ENCODE measurements at regions not wholly inside any gene's neighbourhood (a gene's known extent, or its start where the extent isn't known, plus 50 kb on each side); places are given as distances from the start of the nearest gene placed in this dataset.
"Not testable (repeated sequence)": the region's sequence is repeated elsewhere in the genome, so short reads cannot be mapped to it uniquely, and the experiment has no call there.

DNA sequence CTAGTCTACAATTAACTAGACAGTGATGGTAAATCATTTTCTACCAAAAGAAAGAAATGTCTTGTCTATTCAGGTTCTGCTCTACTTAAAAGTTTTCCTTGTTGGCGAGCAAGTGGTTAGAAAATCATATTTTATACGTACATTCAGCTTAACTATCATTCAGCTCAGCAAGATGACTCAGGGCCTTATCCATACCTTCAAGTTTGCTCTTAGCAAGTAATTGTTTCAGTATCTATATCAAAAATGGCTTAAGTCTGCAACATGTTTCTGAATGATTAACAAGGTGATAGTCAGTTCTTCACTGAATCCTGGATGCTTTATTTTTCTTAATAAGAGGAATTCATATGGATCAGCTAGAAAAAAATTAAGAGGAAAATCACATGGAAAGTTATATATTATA, 90.8 kb upstream of the TP53BP2 start:
- H3K9me3 ChIP-seq (ENCODE audit: low read depth, low read length, poor library complexity, severe bottlenecking); BruUV-seq (replicated peaks); CTCF ChIA-PET; H3K27me3 ChIP-seq (replicated peaks; ENCODE audit: insufficient read depth, low read depth, low read length, poor library complexity); POLR2A ChIA-PET (ENCODE audit: low non-redundant PET); H3K4me1 ChIP-seq (ENCODE audit: insufficient read depth, low read length, poor library complexity, severe bottlenecking); intact Hi-C loops (cut with micrococcal nuclease; ENCODE audit: unreplicated experiment); H3K4me3 ChIP-seq (ENCODE audit: low read depth, low read length, poor library complexity, severe bottlenecking); H3K27ac ChIP-seq (ENCODE audit: low read depth, low read length, poor library complexity, severe bottlenecking); H3K36me3 ChIP-seq (ENCODE audit: insufficient read depth, low read length, poor library complexity, severe bottlenecking); DNase-seq (ENCODE audit: low spot score): not testable (repeated sequence)

DNA sequence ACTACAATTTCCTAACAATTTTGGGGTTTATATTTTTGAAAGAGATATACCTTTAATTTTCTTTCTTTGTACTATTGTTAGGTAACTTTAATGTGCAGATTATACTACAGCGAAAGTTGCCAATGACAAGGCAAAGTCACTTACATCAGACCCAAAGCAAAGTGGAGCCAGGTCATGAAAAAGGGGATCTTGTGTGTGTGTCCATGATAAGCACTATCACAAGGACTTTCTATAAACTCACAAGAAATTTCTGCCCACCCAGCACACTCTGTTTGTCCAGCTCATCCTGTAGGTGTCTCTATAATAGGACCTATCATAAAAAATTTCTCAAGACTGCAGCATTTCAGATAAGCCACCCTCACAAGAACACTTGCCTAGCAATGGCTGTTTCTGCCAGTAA, 85.7 kb upstream of the TP53BP2 start:
- H3K27ac ChIP-seq (ENCODE audit: low read depth, low read length, poor library complexity, severe bottlenecking); BruUV-seq (replicated peaks); H3K27me3 ChIP-seq (replicated peaks; ENCODE audit: insufficient read depth, low read depth, low read length, poor library complexity); H3K4me1 ChIP-seq (ENCODE audit: insufficient read depth, low read length, poor library complexity, severe bottlenecking); CTCF ChIA-PET; DNase-seq (ENCODE audit: low spot score); POLR2A ChIA-PET (ENCODE audit: low non-redundant PET); H3K36me3 ChIP-seq (ENCODE audit: insufficient read depth, low read length, poor library complexity, severe bottlenecking); H3K9me3 ChIP-seq (ENCODE audit: low read depth, low read length, poor library complexity, severe bottlenecking); intact Hi-C loops (cut with micrococcal nuclease; ENCODE audit: unreplicated experiment); H3K4me3 ChIP-seq (ENCODE audit: low read depth, low read length, poor library complexity, severe bottlenecking): not testable (repeated sequence)

DNA sequence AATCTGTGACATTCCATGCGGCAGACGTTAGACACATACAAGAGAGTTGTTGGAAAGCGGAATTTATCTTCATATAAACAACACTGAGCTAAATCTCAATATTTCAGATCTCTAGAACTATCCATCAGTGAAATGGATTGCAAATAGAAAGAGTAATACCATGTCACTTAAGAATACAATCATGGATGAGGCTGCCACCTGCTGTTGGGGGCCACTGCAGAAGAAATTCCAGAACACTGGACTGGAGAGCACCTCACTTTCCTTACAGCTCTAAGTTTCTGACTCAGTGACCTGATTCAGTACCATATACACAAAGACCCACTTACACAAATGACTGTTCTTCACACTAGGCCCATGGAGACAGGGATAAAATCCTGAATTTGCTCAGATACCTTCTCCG, 75.1 kb upstream of the TP53BP2 start:
- TF ChIP-seq, protein P1, sequence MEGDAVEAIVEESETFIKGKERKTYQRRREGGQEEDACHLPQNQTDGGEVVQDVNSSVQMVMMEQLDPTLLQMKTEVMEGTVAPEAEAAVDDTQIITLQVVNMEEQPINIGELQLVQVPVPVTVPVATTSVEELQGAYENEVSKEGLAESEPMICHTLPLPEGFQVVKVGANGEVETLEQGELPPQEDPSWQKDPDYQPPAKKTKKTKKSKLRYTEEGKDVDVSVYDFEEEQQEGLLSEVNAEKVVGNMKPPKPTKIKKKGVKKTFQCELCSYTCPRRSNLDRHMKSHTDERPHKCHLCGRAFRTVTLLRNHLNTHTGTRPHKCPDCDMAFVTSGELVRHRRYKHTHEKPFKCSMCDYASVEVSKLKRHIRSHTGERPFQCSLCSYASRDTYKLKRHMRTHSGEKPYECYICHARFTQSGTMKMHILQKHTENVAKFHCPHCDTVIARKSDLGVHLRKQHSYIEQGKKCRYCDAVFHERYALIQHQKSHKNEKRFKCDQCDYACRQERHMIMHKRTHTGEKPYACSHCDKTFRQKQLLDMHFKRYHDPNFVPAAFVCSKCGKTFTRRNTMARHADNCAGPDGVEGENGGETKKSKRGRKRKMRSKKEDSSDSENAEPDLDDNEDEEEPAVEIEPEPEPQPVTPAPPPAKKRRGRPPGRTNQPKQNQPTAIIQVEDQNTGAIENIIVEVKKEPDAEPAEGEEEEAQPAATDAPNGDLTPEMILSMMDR (conservative IDR thresholded peaks at IDR 0.05; ENCODE audit: low read depth, low read length), result 0 out of 2 replicates have a peak, but pooled peaks have one; percentile 16
- H3K4me3 ChIP-seq (ENCODE audit: low read depth, low read length, poor library complexity, severe bottlenecking); BruUV-seq (replicated peaks); H3K27ac ChIP-seq (ENCODE audit: low read depth, low read length, poor library complexity, severe bottlenecking); H3K9me3 ChIP-seq (ENCODE audit: low read depth, low read length, poor library complexity, severe bottlenecking); H3K36me3 ChIP-seq (ENCODE audit: insufficient read depth, low read length, poor library complexity, severe bottlenecking); DNase-seq (ENCODE audit: low spot score); H3K27me3 ChIP-seq (replicated peaks; ENCODE audit: insufficient read depth, low read depth, low read length, poor library complexity); CTCF ChIA-PET; H3K4me1 ChIP-seq (ENCODE audit: insufficient read depth, low read length, poor library complexity, severe bottlenecking); POLR2A ChIA-PET (ENCODE audit: low non-redundant PET); intact Hi-C loops (cut with micrococcal nuclease; ENCODE audit: unreplicated experiment): not testable (repeated sequence)

DNA sequence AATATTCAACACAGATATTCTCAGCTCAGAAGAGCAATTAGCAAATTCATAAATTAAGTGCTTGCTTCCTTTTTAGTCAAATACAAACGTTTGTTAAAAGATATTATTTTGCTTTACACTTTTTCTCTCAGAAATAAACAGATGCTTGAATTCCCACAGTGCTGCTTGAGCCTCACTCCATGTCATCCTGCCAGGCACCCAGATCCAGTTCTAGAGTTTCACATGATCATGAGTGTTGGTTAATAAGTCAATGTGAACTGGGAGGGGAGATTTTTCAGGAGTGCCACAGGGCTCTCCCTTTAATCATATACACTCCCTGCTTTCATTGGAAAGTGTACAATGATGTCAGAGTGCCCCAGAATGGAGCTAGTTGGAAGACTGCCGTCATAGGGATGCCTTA, 69.7 kb upstream of the TP53BP2 start:
- BruUV-seq (replicated peaks); POLR2A ChIA-PET (ENCODE audit: low non-redundant PET); H3K9me3 ChIP-seq (ENCODE audit: low read depth, low read length, poor library complexity, severe bottlenecking); H3K36me3 ChIP-seq (ENCODE audit: insufficient read depth, low read length, poor library complexity, severe bottlenecking); H3K4me3 ChIP-seq (ENCODE audit: low read depth, low read length, poor library complexity, severe bottlenecking); DNase-seq (ENCODE audit: low spot score); H3K27me3 ChIP-seq (replicated peaks; ENCODE audit: insufficient read depth, low read depth, low read length, poor library complexity); H3K27ac ChIP-seq (ENCODE audit: low read depth, low read length, poor library complexity, severe bottlenecking); CTCF ChIA-PET; H3K4me1 ChIP-seq (ENCODE audit: insufficient read depth, low read length, poor library complexity, severe bottlenecking); intact Hi-C loops (cut with micrococcal nuclease; ENCODE audit: unreplicated experiment): not testable (repeated sequence)

DNA sequence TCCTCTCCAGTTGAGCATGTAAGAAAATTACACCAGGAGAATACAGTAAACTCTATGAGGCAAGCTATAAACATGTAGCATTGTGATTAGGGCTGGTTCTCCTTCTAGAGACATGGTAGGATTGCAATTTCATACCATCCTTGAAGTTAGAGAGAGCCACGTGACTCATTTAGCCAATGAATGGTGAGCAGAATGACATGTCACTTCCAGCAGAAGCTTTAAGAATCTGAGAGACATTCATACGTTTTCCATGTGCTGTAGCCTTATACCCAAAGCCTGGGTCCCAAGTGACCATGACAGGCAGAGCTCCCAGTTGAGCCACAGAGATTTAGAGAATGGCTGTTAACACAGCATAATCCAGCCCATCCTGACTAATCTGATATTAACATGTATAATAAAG, 68.0 kb upstream of the TP53BP2 start:
- H3K36me3 ChIP-seq (ENCODE audit: insufficient read depth, low read length, poor library complexity, severe bottlenecking); DNase-seq (ENCODE audit: low spot score); H3K4me1 ChIP-seq (ENCODE audit: insufficient read depth, low read length, poor library complexity, severe bottlenecking); H3K27me3 ChIP-seq (replicated peaks; ENCODE audit: insufficient read depth, low read depth, low read length, poor library complexity); BruUV-seq (replicated peaks); CTCF ChIA-PET; H3K9me3 ChIP-seq (ENCODE audit: low read depth, low read length, poor library complexity, severe bottlenecking); intact Hi-C loops (cut with micrococcal nuclease; ENCODE audit: unreplicated experiment); POLR2A ChIA-PET (ENCODE audit: low non-redundant PET); H3K4me3 ChIP-seq (ENCODE audit: low read depth, low read length, poor library complexity, severe bottlenecking); H3K27ac ChIP-seq (ENCODE audit: low read depth, low read length, poor library complexity, severe bottlenecking): not testable (repeated sequence)
